Adipocyte (in vitro differentiated cells): ENCODE measurements at regions not wholly inside any gene's neighbourhood (a gene's known extent, or its start where the extent isn't known, plus 50 kb on each side); places are given as distances from the start of the nearest gene placed in this dataset.

Experiments
- DNase-seq: peaks from one replicate; pipeline ENCODE4 v3.0.0-alpha.2; 2015; ENCODE audit warnings: low read depth
- H3K27me3 ChIP-seq: replicated peaks from 2 replicates; pipeline ENCODE4 v1.7.0; 2013; ENCODE audit warnings: mild to moderate bottlenecking, low read length, moderate library complexity; ENCODE audit not compliant: control insufficient read depth, insufficient read depth
- H3K36me3 ChIP-seq: 2 replicates; pipeline ENCODE4 v1.7.0; 2013; ENCODE audit warnings: low read length, mild to moderate bottlenecking, moderate library complexity; ENCODE audit not compliant: control insufficient read depth, insufficient read depth, severe bottlenecking
- H3K4me1 ChIP-seq: 2 replicates; pipeline ENCODE4 v1.7.0; 2013; ENCODE audit warnings: mild to moderate bottlenecking, low read length, moderate library complexity; ENCODE audit not compliant: control insufficient read depth, insufficient read depth
- H3K4me3 ChIP-seq: 2 replicates; pipeline ENCODE4 v1.7.0; 2013; ENCODE audit warnings: mild to moderate bottlenecking, low read length, moderate library complexity
- H3K9ac ChIP-seq: 2 replicates; pipeline ENCODE4 v1.7.0; 2013; ENCODE audit warnings: mild to moderate bottlenecking, low read length, moderate library complexity
- H3K9me3 ChIP-seq: 2 replicates; pipeline ENCODE4 v1.7.0; 2013; ENCODE audit warnings: mild to moderate bottlenecking, low read length, moderate library complexity; ENCODE audit not compliant: control insufficient read depth

- peaks cover 21% of the 10 kb centered on the region for H3K4me1 ChIP-seq
- no peaks in the 10 kb centered on the region for H3K27me3 ChIP-seq
- DNase-seq: no peak
- no peaks in the 10 kb centered on the region for H3K36me3 ChIP-seq
- H3K9ac ChIP-seq: no peak overlapping the region
- no peak overlapping the region for H3K4me3 ChIP-seq
- no peaks in the 10 kb centered on the region for H3K9me3 ChIP-seq
These were observed 50.2 kb upstream of the C15orf39 start for GRCh38 chr15:75151214-75152128.
